GM21526 (cell line): ENCODE measurements at regions not wholly inside any gene's neighbourhood (a gene's known extent, or its start where the extent isn't known, plus 50 kb on each side); places are given as distances from the start of the nearest gene placed in this dataset.
"Not testable (repeated sequence)": the region's sequence is repeated elsewhere in the genome, so short reads cannot be mapped to it uniquely, and the experiment has no call there.

Experiments
- ATAC-seq: cut with Tn5 transposase; IDR thresholded peaks from one replicate; pipeline ENCODE4 v1.9.1; 2021; ENCODE audit warnings: moderate library complexity; ENCODE audit not compliant: unreplicated experiment, low FRiP score

GRCh38 chr3:5775100-5775499 lies 587.6 kb downstream of the EDEM1 start:
- not testable (repeated sequence) for ATAC-seq

- ATAC-seq, result no peak
Measured at GRCh38 chr3:5784690-5785089, 597.2 kb downstream of the EDEM1 start.

GRCh38 chr3:5787861-5788488 lies 600.5 kb downstream of the EDEM1 start:
- no peak for ATAC-seq

GRCh38 chr3:5788496-5788895 lies 601.0 kb downstream of the EDEM1 start:
- ATAC-seq, result no peak

GRCh38 chr3:5791558-5791957 lies 604.1 kb downstream of the EDEM1 start:
- ATAC-seq, result no peak

- no peak for ATAC-seq
Measured at GRCh38 chr3:5796541-5796940, 609.0 kb downstream of the EDEM1 start.

GRCh38 chr3:5798809-5799208 lies 611.3 kb downstream of the EDEM1 start:
- ATAC-seq, result no peak

GRCh38 chr3:5799398-5799797 lies 611.9 kb downstream of the EDEM1 start:
- ATAC-seq, result no peak

- no peak for ATAC-seq
Measured at GRCh38 chr3:5800965-5801364, 613.5 kb downstream of the EDEM1 start.

GRCh38 chr3:5806192-5806591 lies 618.7 kb downstream of the EDEM1 start:
- no peak for ATAC-seq

- no peak for ATAC-seq
Measured at GRCh38 chr3:5809586-5810246, 622.2 kb downstream of the EDEM1 start.

- no peak for ATAC-seq
Measured at GRCh38 chr3:5811016-5811415, 623.5 kb downstream of the EDEM1 start.

GRCh38 chr3:5813521-5813920 lies 626.0 kb downstream of the EDEM1 start:
- no peak for ATAC-seq

- no peak for ATAC-seq
Measured at GRCh38 chr3:5822843-5823242, 635.3 kb downstream of the EDEM1 start.

- no peak for ATAC-seq
Measured at GRCh38 chr3:5826467-5826866, 639.0 kb downstream of the EDEM1 start.

GRCh38 chr3:5828251-5828650 lies 640.7 kb downstream of the EDEM1 start:
- ATAC-seq, result no peak

- no peak for ATAC-seq
Measured at GRCh38 chr3:5840056-5840455, 652.5 kb downstream of the EDEM1 start.

GRCh38 chr3:5841599-5841998 lies 654.1 kb downstream of the EDEM1 start:
- no peak for ATAC-seq

GRCh38 chr3:5846261-5846660 lies 658.8 kb downstream of the EDEM1 start:
- ATAC-seq, result no peak

- ATAC-seq, result no peak
Measured at GRCh38 chr3:5861151-5861550, 673.6 kb downstream of the EDEM1 start.

GRCh38 chr3:5874931-5875341 lies 687.4 kb downstream of the EDEM1 start:
- ATAC-seq, result no peak

- ATAC-seq, result no peak
Measured at GRCh38 chr3:5888851-5889250, 701.3 kb downstream of the EDEM1 start.
